ENCODE measurements at regions not wholly inside any gene's neighbourhood (a gene's known extent, or its start where the extent isn't known, plus 50 kb on each side); places are given as distances from the start of the nearest gene placed in this dataset.

DNA sequence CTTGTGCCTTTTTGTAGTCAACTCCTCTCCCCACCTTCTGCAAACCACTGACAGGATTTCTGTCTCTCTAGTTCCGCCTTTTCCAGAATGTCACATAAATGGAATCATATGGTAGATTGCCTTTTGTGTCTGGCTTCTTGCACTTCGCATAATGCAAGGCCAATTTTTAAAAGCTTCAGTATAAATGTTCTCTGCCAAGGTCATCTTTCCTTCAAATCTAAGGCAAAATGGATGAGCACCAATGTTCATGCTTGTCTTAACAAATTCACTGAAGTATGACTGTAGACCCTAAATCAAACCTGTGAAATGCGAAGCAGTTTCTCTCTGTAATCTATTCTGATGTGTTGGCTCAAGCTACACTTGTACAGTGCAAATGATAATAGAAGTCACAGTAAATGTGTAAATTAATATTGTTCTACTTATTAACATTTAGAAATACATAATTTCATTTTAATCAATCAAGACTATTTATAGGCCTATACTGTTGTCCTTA lies 92.8 kb upstream of the GLS start (continued):
- no peak for TF ChIP-seq CHD7 (IDR thresholded peaks at IDR 0.05; ENCODE audit: insufficient replicate concordance, low read length)
- TF ChIP-seq YY1 (IDR thresholded peaks at IDR 0.05; ENCODE audit: low read depth, low read length): no peak
- TF ChIP-seq HDAC6 (IDR thresholded peaks at IDR 0.05; ENCODE audit: low read depth, low read length): no peak
- TF ChIP-seq POLR2A (IDR thresholded peaks at IDR 0.05; ENCODE audit: control extremely low read depth in 1 of 2, low read depth in 2 of 2, low read length in 2 of 2): no peak
- no peak for TF ChIP-seq SUZ12 (IDR thresholded peaks at IDR 0.05; ENCODE audit: low read length)
